ENCODE measurements at regions not wholly inside any gene's neighbourhood (a gene's known extent, or its start where the extent isn't known, plus 50 kb on each side); places are given as distances from the start of the nearest gene placed in this dataset.

GRCh38 chrX:142702749-142703148, 323.0 kb upstream of the SPANXN4 start:
- BruUV-seq (replicated peaks) = no TSS peak
- Histone ChIP-seq H3K4me2 (ENCODE audit: low read depth, low read length) (no peak overlapping the region), H3K23ac (ENCODE audit: low read depth, low read length) (no peak overlapping the region)

More at GRCh38 chrX:142702749-142703148, 323.0 kb upstream of the SPANXN4 start:
- H3K56ac ChIP-seq (ENCODE audit: extremely low read depth, insufficient read depth, low read length) = no peak overlapping the region
- intact Hi-C loops (cut with micrococcal nuclease) (no loop called here), in situ Hi-C loops (cut with MboI; ENCODE audit: low sequenced_read_pairs) (no loop called here), dilution Hi-C loops (cut with HindIII; ENCODE audit: low sequenced_read_pairs, unreplicated experiment) (no loop called here)
- H2AK5ac ChIP-seq (ENCODE audit: low read depth, low read length) = no peak overlapping the region
- POLR2A ChIA-PET (ENCODE audit: unreplicated experiment) = no interaction called here
- H4K8ac ChIP-seq (ENCODE audit: low read depth in 2 of 2, low read length in 2 of 2) = no peak overlapping the region
- H3K9ac ChIP-seq (ENCODE audit: low read depth, low read length) = no peak overlapping the region
- H2BK15ac ChIP-seq (ENCODE audit: low read depth, low read length) = no peak overlapping the region
- no peak overlapping the region for H4K91ac ChIP-seq (ENCODE audit: insufficient read depth, low read depth, low read length)
- H4K20me1 ChIP-seq (ENCODE audit: insufficient read depth, low read length) = no peaks in the 10 kb centered on the region
- WGBS, 2 experiments (ENCODE audit: extremely low coverage in 2 of 2, insufficient read length in 1 of 2) = no CpG with 5 or more reads among the region's 2 CpGs
- no peak overlapping the region for H3K4me3 ChIP-seq (ENCODE audit: insufficient read depth, low read depth, low read length)
- no peaks in the 10 kb centered on the region for H3K79me1 ChIP-seq (ENCODE audit: low read depth in 1 of 2, low read length in 2 of 2)
- H3K27ac ChIP-seq (ENCODE audit: insufficient read depth, low read length) = no peak overlapping the region
- no peaks in the 10 kb centered on the region for H3K4me1 ChIP-seq (ENCODE audit: control insufficient read depth, insufficient read depth, low read length)
- no peak overlapping the region for H2BK20ac ChIP-seq (ENCODE audit: low read depth, low read length)
- H3K27me3 ChIP-seq (ENCODE audit: control insufficient read depth, insufficient read depth, low read length) = no peaks in the 10 kb centered on the region
- H4K5ac ChIP-seq (ENCODE audit: low read depth, low read length) = no peak overlapping the region
- no peak overlapping the region for H3K14ac ChIP-seq (replicated peaks; ENCODE audit: low read depth, low read length)
- H3K18ac ChIP-seq (ENCODE audit: low read depth, low read length) = no peak overlapping the region
- ATAC-seq (ENCODE audit: low read depth) (no peak), DNase-seq (no peak)
- H3K9me1 ChIP-seq (ENCODE audit: insufficient read depth, low read length) = no peaks in the 10 kb centered on the region
- no peak overlapping the region for H2AFZ ChIP-seq (replicated peaks; ENCODE audit: low read length, poor library complexity)
- H2BK5ac ChIP-seq (ENCODE audit: low read depth, low read length, poor library complexity, severe bottlenecking) = no peak overlapping the region
- CTCF ChIA-PET = no interaction called here
- no peak for TF ChIP-seq SMC3 (IDR thresholded peaks at IDR 0.05; ENCODE audit: low read depth, low read length)
- no peak for TF ChIP-seq POLR2A (IDR thresholded peaks at IDR 0.05; ENCODE audit: low read depth, low read length)
- TF ChIP-seq MAZ (IDR thresholded peaks at IDR 0.05; ENCODE audit: borderline replicate concordance, low read depth, low read length) = no peak
- TF ChIP-seq BHLHE40 (IDR thresholded peaks at IDR 0.05; ENCODE audit: low read depth, low read length) = no peak
- TF ChIP-seq FOS (IDR thresholded peaks at IDR 0.05; ENCODE audit: low read depth, low read length) = no peak
- TF ChIP-seq ELK1 (IDR thresholded peaks at IDR 0.05; ENCODE audit: borderline replicate concordance, low read depth, low read length) = no peak
- no peak for TF ChIP-seq MAFK (IDR thresholded peaks at IDR 0.05; ENCODE audit: low read depth, low read length)
- TF ChIP-seq CHD1 (IDR thresholded peaks at IDR 0.05; ENCODE audit: low read depth, low read length) = no peak
- no peak for TF ChIP-seq CTCF (conservative IDR thresholded peaks at IDR 0.05; ENCODE audit: low read depth, low read length)
- no peak for TF ChIP-seq USF2 (IDR thresholded peaks at IDR 0.05; ENCODE audit: low read depth, low read length)
- TF ChIP-seq RAD21 (IDR thresholded peaks at IDR 0.05; ENCODE audit: low read length) = no peak
- TF ChIP-seq RFX5 (IDR thresholded peaks at IDR 0.05; ENCODE audit: low read depth, low read length) = no peak
- no peak for TF ChIP-seq NFE2L2 (IDR thresholded peaks at IDR 0.05; ENCODE audit: low read depth, low read length)
- TF ChIP-seq RCOR1 (IDR thresholded peaks at IDR 0.05; ENCODE audit: insufficient replicate concordance, low read length) = no peak
- TF ChIP-seq CEBPB (IDR thresholded peaks at IDR 0.05; ENCODE audit: low read depth, low read length) = no peak
- no peak for TF ChIP-seq MXI1 (IDR thresholded peaks at IDR 0.05; ENCODE audit: borderline replicate concordance, low read depth, low read length)
- H3K36me3 ChIP-seq (ENCODE audit: control insufficient read depth, insufficient read depth, low read length) = no peaks in the 10 kb centered on the region
- H2BK120ac ChIP-seq (ENCODE audit: low read depth, low read length) = no peak overlapping the region
- no peaks in the 10 kb centered on the region for H3K9me3 ChIP-seq (ENCODE audit: control insufficient read depth, insufficient read depth, low read length)
- H2AK9ac ChIP-seq (replicated peaks; ENCODE audit: low read depth, low read length, poor library complexity) = no peak overlapping the region
- no peak overlapping the region for H3K4ac ChIP-seq (ENCODE audit: low read depth, low read length)

Data from IMR-90 (cell line).